H9 (cell line): ENCODE measurements at regions not wholly inside any gene's neighbourhood (a gene's known extent, or its start where the extent isn't known, plus 50 kb on each side); places are given as distances from the start of the nearest gene placed in this dataset.

Source experiments
- DNase-seq: peaks from one replicate; pipeline ENCODE4 v3.0.0-alpha.2; 2017
- H2AFZ ChIP-seq: one replicate; pipeline ENCODE4 v1.6.1; 2013; ENCODE audit warnings: mild to moderate bottlenecking, low read length, control low read depth, moderate library complexity
- H2AK5ac ChIP-seq: 2 replicates; pipeline ENCODE4 v1.6.1; 2013; ENCODE audit warnings: low read length, control low read depth, mixed read lengths; ENCODE audit not compliant: insufficient read length
- H2BK120ac ChIP-seq: one replicate; pipeline ENCODE4 v1.6.1; 2013; ENCODE audit warnings: low read depth, mild to moderate bottlenecking, low read length, control low read depth, inconsistent platforms; ENCODE audit not compliant: poor library complexity, severe bottlenecking
- H2BK12ac ChIP-seq: 2 replicates; pipeline ENCODE4 v1.6.1; 2013; ENCODE audit warnings: low read length, control low read depth, mixed read lengths, low read depth; ENCODE audit not compliant: insufficient read length
- H2BK15ac ChIP-seq: 2 replicates; pipeline ENCODE4 v1.6.1; 2013; ENCODE audit warnings: low read depth, low read length, control low read depth
- H2BK20ac ChIP-seq: one replicate; pipeline ENCODE4 v1.6.1; 2013; ENCODE audit warnings: low read depth, mild to moderate bottlenecking, low read length, control low read depth, inconsistent platforms; ENCODE audit not compliant: poor library complexity, severe bottlenecking
- H2BK5ac ChIP-seq: 2 replicates; pipeline ENCODE4 v1.6.1; 2013; ENCODE audit warnings: low read length, control low read depth, mixed read lengths; ENCODE audit not compliant: insufficient read length
- H3K14ac ChIP-seq: 2 replicates; pipeline ENCODE4 v1.6.1; 2013; ENCODE audit warnings: low read length, control low read depth; ENCODE audit not compliant: insufficient read depth
- H3K18ac ChIP-seq: 2 replicates; pipeline ENCODE4 v1.6.1; 2013; ENCODE audit warnings: low read depth, mild to moderate bottlenecking, mixed read lengths, low read length, control low read depth; ENCODE audit not compliant: insufficient read length
- H3K23ac ChIP-seq: 2 replicates; pipeline ENCODE4 v1.6.1; 2013; ENCODE audit warnings: low read length, control low read depth, mixed read lengths, low read depth; ENCODE audit not compliant: insufficient read length
- H3K23me2 ChIP-seq: 2 replicates; pipeline ENCODE4 v1.6.1; 2013; ENCODE audit warnings: low read depth, mild to moderate bottlenecking, mixed read lengths, low read length, control low read depth; ENCODE audit not compliant: insufficient read length, poor library complexity, severe bottlenecking
- H3K27ac ChIP-seq: 2 replicates; pipeline ENCODE4 v1.5.1; 2013; ENCODE audit warnings: low read length, control low read depth, mixed read lengths, low read depth; ENCODE audit not compliant: insufficient read length
- H3K27me3 ChIP-seq: 2 replicates; pipeline ENCODE4 v1.6.1; 2013; ENCODE audit warnings: low read length, control low read depth, inconsistent platforms; ENCODE audit not compliant: insufficient read depth
- H3K4ac ChIP-seq: 2 replicates; pipeline ENCODE4 v1.6.1; 2013; ENCODE audit warnings: low read depth, mild to moderate bottlenecking, control low read depth, inconsistent platforms, low read length, moderate library complexity
- H3K4me1 ChIP-seq: 2 replicates; pipeline ENCODE4 v1.6.1; 2013; ENCODE audit warnings: low read length, control low read depth, inconsistent platforms; ENCODE audit not compliant: insufficient read depth
- H3K4me2 ChIP-seq: 2 replicates; pipeline ENCODE4 v1.6.1; 2013; ENCODE audit warnings: low read length, control low read depth, mixed read lengths; ENCODE audit not compliant: insufficient read length, insufficient read depth
- H3K56ac ChIP-seq: 2 replicates; pipeline ENCODE4 v1.6.1; 2013; ENCODE audit warnings: low read depth, mild to moderate bottlenecking, mixed read lengths, low read length, control low read depth; ENCODE audit not compliant: insufficient read length
- H3K79me1 ChIP-seq: 2 replicates; pipeline ENCODE4 v1.6.1; 2013; ENCODE audit warnings: low read depth, mild to moderate bottlenecking, moderate library complexity, low read length, control low read depth, inconsistent platforms; ENCODE audit not compliant: insufficient read depth, poor library complexity, severe bottlenecking
- H3K79me2 ChIP-seq: 2 replicates; pipeline ENCODE4 v1.6.1; 2013; ENCODE audit warnings: low read length, control low read depth, inconsistent platforms; ENCODE audit not compliant: insufficient read depth
- H3K9ac ChIP-seq: 2 replicates; pipeline ENCODE4 v1.6.1; 2013; ENCODE audit warnings: low read length, control low read depth, mixed read lengths; ENCODE audit not compliant: insufficient read length; ENCODE audit errors: extremely low read depth
- H3K9me3 ChIP-seq: one replicate; pipeline ENCODE4 v1.6.1; 2013; ENCODE audit warnings: low read depth, low read length, inconsistent platforms; ENCODE audit not compliant: control insufficient read depth
- H3T11ph ChIP-seq: one replicate; pipeline ENCODE4 v1.6.1; 2013; ENCODE audit warnings: mild to moderate bottlenecking, low read length, control low read depth, inconsistent platforms
- H4K20me1 ChIP-seq: one replicate; pipeline ENCODE4 v1.6.1; 2013; ENCODE audit not compliant: control insufficient read depth, insufficient read length, insufficient read depth
- H4K5ac ChIP-seq: 2 replicates; pipeline ENCODE4 v1.6.1; 2013; ENCODE audit warnings: low read depth, mild to moderate bottlenecking, mixed read lengths, low read length, control low read depth; ENCODE audit not compliant: insufficient read length
- H4K8ac ChIP-seq: replicated peaks from 2 replicates; pipeline ENCODE4 v1.6.1; 2013; ENCODE audit warnings: low read length, control low read depth, mixed read lengths, low read depth; ENCODE audit not compliant: insufficient read length
- H4K91ac ChIP-seq: 2 replicates; pipeline ENCODE4 v1.6.1; 2013; ENCODE audit warnings: low read depth, mild to moderate bottlenecking, moderate library complexity, mixed read lengths, low read length, control low read depth; ENCODE audit not compliant: insufficient read length
- H3K27ac Mint-ChIP-seq, 3 experiments: 2 replicates in 2 of 3; 3 replicates in 1 of 3; pipeline ENCODE4 v1.8.0; 2020 to 2021; ENCODE audit warnings: mixed read lengths in 3 of 3, mild to moderate bottlenecking in 1 of 3, moderate library complexity in 1 of 3
- H3K27me3 Mint-ChIP-seq: 2 replicates; pipeline ENCODE4 v1.8.0; 2021; ENCODE audit warnings: low read depth, mild to moderate bottlenecking, moderate library complexity, mixed read lengths
- H3K36me3 Mint-ChIP-seq, 3 experiments: 2 replicates in 2 of 3; 3 replicates in 1 of 3; pipeline ENCODE4 v1.8.0; 2020 to 2021; ENCODE audit warnings: low read depth in 3 of 3, mixed read lengths in 3 of 3; ENCODE audit not compliant: insufficient read depth in 1 of 3
- H3K4me1 Mint-ChIP-seq, 2 experiments: 2 replicates each; pipeline ENCODE4 v1.8.0; 2020; ENCODE audit warnings: mixed read lengths in 2 of 2
- H3K4me3 Mint-ChIP-seq, 2 experiments: 2 replicates in 1 of 2; 3 replicates in 1 of 2; pipeline ENCODE4 v1.8.0; 2020 to 2021; ENCODE audit warnings: mild to moderate bottlenecking in 2 of 2, mixed read lengths in 2 of 2, moderate library complexity in 1 of 2
- H3K9me3 Mint-ChIP-seq, 2 experiments: 2 replicates in 1 of 2; 3 replicates in 1 of 2; pipeline ENCODE4 v1.8.0; 2020; ENCODE audit warnings: mild to moderate bottlenecking in 2 of 2, mixed read lengths in 2 of 2, moderate library complexity in 1 of 2
- CTCF ChIP-seq: fragments of 200-600 bp; sonication (generic); conservative IDR thresholded peaks from 3 replicates; pipeline ENCODE4 v1.8.0; 2021; ENCODE audit warnings: antibody characterized with exemption, mild to moderate bottlenecking

- Histone ChIP-seq H2AFZ (no peak overlapping the region), H2BK120ac (no peak overlapping the region), H3K56ac (no peak overlapping the region), H3T11ph (no peak overlapping the region), H4K5ac (no peak overlapping the region), H2BK20ac (no peak overlapping the region), H2BK5ac (no peak overlapping the region), H3K23me2 (no peaks in the 10 kb centered on the region), H4K20me1 (no peaks in the 10 kb centered on the region), H2BK15ac (no peak overlapping the region), H3K9ac (no peak overlapping the region), H3K14ac (no peak overlapping the region), H3K27me3 (no peaks in the 10 kb centered on the region), H3K4me2 (no peak overlapping the region), H3K4me1 (no peaks in the 10 kb centered on the region), H3K4ac (no peak overlapping the region), H3K79me1 (no peaks in the 10 kb centered on the region), H4K91ac (no peak overlapping the region), H4K8ac (no peak overlapping the region), H3K23ac (no peak overlapping the region), H2BK12ac (no peak overlapping the region), H3K18ac (no peak overlapping the region), H3K79me2 (no peaks in the 10 kb centered on the region), H3K9me3 (no peaks in the 10 kb centered on the region), H2AK5ac (no peak overlapping the region), H3K27ac (no peak overlapping the region)
- no peak overlapping the region for H3K27ac Mint-ChIP-seq
- H3K4me3 Mint-ChIP-seq = no peak overlapping the region
- no peaks in the 10 kb centered on the region for H3K4me1 Mint-ChIP-seq
- H3K27me3 Mint-ChIP-seq = peaks cover 2% of the 10 kb centered on the region; the same call in 1 of the 2 replicates
- peaks cover 39 to 40% of the 10 kb centered on the region in 2 experiments for H3K9me3 Mint-ChIP-seq
- no peak for DNase-seq
- peaks cover 6 to 13% (median 7%) of the 10 kb centered on the region in 3 experiments; a peak in 6 of 7 replicates for H3K36me3 Mint-ChIP-seq
- no peak for TF ChIP-seq CTCF
These were observed 69.9 kb upstream of the COMTD1 start for GRCh38 chr10:75305675-75306074.
